IPS-18a (cell line): ENCODE measurements at regions not wholly inside any gene's neighbourhood (a gene's known extent, or its start where the extent isn't known, plus 50 kb on each side); places are given as distances from the start of the nearest gene placed in this dataset.

Experiments
- H3K27ac ChIP-seq: one replicate; pipeline ENCODE4 v1.5.1; 2013; ENCODE audit warnings: low read length
- H3K27me3 ChIP-seq: one replicate; pipeline ENCODE4 v1.6.1; 2013; ENCODE audit warnings: mild to moderate bottlenecking, low read length; ENCODE audit not compliant: control insufficient read depth, insufficient read depth
- H3K36me3 ChIP-seq: one replicate; pipeline ENCODE4 v1.6.1; 2013; ENCODE audit warnings: low read depth, low read length; ENCODE audit not compliant: control insufficient read depth
- H3K4me1 ChIP-seq: one replicate; pipeline ENCODE4 v1.6.1; 2013; ENCODE audit warnings: low read depth, low read length; ENCODE audit not compliant: control insufficient read depth
- H3K4me3 ChIP-seq: one replicate; pipeline ENCODE4 v1.5.1; 2013; ENCODE audit warnings: low read length
- H3K9ac ChIP-seq: one replicate; pipeline ENCODE4 v1.6.1; 2013; ENCODE audit warnings: mild to moderate bottlenecking, low read length, moderate library complexity
- H3K9me3 ChIP-seq: one replicate; pipeline ENCODE4 v1.6.1; 2013; ENCODE audit warnings: low read depth, low read length; ENCODE audit not compliant: control insufficient read depth

DNA sequence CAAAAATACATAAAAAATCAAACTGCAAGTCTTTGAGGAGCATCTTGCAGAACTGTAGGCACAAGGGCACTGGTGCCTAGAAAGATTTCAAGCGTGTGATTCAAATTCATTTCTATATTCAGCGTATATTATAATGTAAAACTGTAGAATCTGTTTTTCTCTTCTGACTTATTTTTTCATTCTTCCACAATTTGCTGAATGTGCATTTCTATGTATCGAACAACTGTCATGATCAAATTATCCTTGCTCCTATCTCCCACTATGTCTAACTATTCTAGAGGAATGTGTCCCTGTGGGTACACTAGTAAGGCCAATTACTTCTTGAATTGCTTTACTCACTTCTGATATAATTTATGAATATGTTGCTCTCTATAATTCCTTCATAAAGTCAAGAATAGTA lies 283.0 kb upstream of the MAGI2 start:
- Histone ChIP-seq H3K4me1 (no peaks in the 10 kb centered on the region), H3K9me3 (no peaks in the 10 kb centered on the region), H3K9ac (no peak overlapping the region), H3K4me3 (no peak overlapping the region), H3K27ac (no peak overlapping the region), H3K27me3 (no peaks in the 10 kb centered on the region), H3K36me3 (no peaks in the 10 kb centered on the region)

DNA sequence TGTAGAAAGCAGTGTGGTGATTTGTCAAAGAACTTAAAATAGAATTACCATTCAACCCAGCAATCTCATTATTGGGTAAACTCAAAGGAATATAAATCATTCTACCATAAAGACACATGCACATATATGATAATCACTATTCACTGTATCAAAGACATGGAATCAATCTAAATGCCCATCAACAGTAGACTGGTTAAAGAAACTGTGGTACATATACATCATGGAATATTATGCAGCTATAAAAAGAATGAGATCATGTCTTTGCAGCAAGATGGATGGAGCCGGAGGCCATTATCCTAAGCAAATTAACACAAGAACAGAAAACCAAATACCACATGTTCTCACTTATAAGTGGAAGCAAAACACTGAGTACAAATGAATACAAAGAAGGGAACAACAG lies 281.5 kb upstream of the MAGI2 start:
- H3K4me1 ChIP-seq = no peaks in the 10 kb centered on the region
- H3K9ac ChIP-seq = no peak overlapping the region
- no peaks in the 10 kb centered on the region for H3K27me3 ChIP-seq
- H3K9me3 ChIP-seq = no peaks in the 10 kb centered on the region
- H3K27ac ChIP-seq = no peak overlapping the region
- H3K4me3 ChIP-seq = no peak overlapping the region
- H3K36me3 ChIP-seq = no peaks in the 10 kb centered on the region

DNA sequence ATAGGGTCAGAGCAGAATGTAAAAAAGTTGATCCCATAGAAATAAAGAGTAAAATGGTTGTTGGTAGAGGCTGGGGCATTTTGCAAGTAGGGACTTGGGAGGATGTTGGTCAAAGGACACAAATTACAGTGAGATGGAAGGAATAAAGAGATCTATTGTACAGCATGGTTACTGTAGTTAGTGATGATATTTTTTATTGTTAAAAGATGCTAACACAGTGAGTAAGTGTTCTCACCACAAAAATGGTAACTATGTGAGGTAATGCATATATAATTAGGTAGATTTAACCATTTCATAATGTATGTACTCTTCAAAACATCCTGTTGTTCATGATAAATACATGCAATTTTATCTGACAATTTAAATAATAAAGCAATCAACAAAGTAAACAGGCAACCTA lies 280.7 kb upstream of the MAGI2 start:
- Histone ChIP-seq H3K4me1 (no peaks in the 10 kb centered on the region), H3K27me3 (no peaks in the 10 kb centered on the region), H3K9me3 (no peaks in the 10 kb centered on the region), H3K27ac (no peak overlapping the region), H3K4me3 (no peak overlapping the region), H3K9ac (no peak overlapping the region), H3K36me3 (no peaks in the 10 kb centered on the region)

DNA sequence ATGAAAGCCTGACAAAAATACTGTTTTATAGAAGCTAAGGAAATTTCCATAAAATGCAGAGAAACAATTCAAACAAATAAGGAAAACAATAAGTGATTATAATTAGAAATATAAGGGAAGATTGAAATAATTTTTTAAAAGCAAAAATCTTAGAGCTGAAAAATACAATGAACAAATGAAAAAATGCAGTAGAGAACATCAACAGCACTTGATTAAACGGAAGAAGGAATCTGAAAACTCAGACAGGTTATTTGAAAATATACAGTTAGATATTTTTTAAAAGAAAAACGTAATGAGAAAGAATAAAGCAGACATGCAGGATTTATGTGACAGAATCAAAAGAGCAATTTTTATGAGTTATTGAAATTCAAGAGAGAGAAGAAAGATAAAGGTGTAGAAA lies 279.1 kb upstream of the MAGI2 start:
- Histone ChIP-seq H3K36me3 (no peaks in the 10 kb centered on the region), H3K27me3 (no peaks in the 10 kb centered on the region), H3K9me3 (no peaks in the 10 kb centered on the region), H3K27ac (no peak overlapping the region), H3K4me3 (no peak overlapping the region), H3K4me1 (no peaks in the 10 kb centered on the region), H3K9ac (no peak overlapping the region)

DNA sequence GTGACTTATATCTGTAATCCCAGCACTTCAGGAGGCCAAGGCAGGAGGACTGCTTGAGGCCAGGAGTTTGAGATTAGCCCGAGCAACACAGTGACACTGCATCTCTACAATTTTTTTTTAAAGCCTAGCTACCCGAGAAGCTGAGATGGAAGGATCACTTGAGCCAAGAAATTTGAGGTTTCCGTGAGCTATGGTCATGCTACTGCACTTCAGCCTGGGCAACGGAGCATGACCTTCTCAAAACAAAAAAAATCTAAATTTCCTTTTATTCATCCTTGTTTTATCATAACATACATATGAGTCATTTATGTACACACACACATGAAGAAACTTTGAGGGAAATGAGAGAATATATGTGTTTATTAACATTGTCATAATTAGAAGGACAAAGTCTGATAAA lies 277.5 kb upstream of the MAGI2 start:
- no peak overlapping the region for H3K4me3 ChIP-seq
- no peaks in the 10 kb centered on the region for H3K9me3 ChIP-seq
- no peak overlapping the region for H3K9ac ChIP-seq
- H3K27me3 ChIP-seq = no peaks in the 10 kb centered on the region
- no peaks in the 10 kb centered on the region for H3K4me1 ChIP-seq
- H3K36me3 ChIP-seq = no peaks in the 10 kb centered on the region
- no peak overlapping the region for H3K27ac ChIP-seq

DNA sequence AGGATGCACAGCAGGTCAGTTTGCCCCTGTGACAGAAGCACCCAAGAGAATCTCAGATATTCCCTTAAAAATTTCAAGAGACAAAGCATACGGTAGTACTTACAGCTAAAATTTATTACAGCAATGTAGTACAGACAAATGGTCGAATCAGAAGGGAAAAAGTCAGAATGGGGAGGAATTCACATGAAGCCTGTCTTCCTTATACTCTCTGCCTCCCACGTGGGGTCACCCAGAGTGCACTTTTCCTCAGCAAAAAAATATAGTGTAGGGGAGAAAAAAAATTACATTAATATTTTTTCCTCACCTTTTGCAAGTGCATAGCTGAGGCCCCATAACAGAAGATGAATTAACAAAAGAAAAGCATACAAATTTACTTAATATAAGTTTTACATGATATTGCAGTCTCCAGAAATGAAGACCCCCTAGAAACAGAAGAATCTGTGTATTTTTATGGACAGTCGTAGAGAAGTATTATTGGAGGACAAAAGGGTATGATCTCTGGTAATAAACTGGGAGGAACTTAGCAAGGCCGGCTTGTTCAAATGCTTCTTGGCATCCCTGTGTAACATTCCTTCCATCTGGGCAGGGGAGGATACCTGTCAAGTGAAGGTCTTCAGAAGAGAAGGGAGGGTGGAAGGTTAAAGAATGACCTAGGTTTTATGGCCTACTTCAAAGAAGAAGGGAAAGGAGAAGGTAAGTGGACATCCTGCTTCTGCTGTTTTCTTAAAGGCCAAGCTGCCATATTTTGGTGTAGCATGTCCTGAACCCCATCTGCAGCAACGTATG lies 270.6 kb upstream of the MAGI2 start:
- no peak overlapping the region for H3K9ac ChIP-seq
- no peaks in the 10 kb centered on the region for H3K36me3 ChIP-seq
- H3K4me3 ChIP-seq = no peak overlapping the region
- no peaks in the 10 kb centered on the region for H3K4me1 ChIP-seq
- no peaks in the 10 kb centered on the region for H3K9me3 ChIP-seq
- no peak overlapping the region for H3K27ac ChIP-seq
- H3K27me3 ChIP-seq = no peaks in the 10 kb centered on the region

DNA sequence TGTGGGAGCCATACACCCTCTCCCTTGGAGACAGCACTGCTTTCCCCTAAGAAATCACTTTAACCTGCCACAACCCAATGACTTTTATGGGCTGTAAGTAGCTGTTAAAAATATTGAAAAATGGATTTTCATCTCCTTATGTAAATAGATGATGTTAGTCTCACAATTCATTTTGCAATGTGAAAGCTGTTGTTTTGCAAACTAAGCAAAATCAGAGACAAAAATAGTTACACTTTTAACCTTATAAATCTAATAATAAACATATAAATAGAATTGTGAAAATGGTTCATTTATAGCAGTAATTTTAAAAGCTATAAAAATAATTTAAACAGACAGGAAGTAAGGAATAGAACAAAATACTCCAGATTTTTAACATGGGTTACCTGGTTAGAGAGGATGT lies 268.8 kb upstream of the MAGI2 start:
- H3K27ac ChIP-seq = no peak overlapping the region

DNA sequence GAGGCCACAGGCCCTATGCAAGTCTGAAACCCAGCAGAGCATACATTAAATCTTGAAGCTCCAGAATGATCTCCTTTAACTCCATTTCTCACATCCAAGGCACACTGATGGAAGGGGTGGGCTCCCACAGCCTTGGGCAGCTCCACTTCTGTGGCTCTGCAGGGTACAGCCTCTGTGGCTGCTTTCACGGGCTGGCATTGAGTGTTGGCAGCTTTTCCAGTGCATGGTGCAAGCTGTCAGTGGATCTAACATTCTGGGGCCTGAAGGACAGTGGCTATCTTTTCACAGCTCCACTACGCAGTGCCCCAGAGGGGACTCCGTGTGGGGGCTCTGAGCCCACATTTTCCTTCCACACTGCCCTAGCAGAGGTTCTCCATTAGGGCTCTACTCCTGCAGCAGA lies 265.7 kb upstream of the MAGI2 start:
- Histone ChIP-seq H3K27me3 (no peaks in the 10 kb centered on the region), H3K4me3 (no peak overlapping the region), H3K9me3 (no peaks in the 10 kb centered on the region), H3K4me1 (no peaks in the 10 kb centered on the region), H3K9ac (no peak overlapping the region), H3K36me3 (no peaks in the 10 kb centered on the region), H3K27ac (no peak overlapping the region)

More for the DNA sequence above, 268.8 kb upstream of the MAGI2 start:
- no peak overlapping the region for H3K4me3 ChIP-seq
- no peak overlapping the region for H3K9ac ChIP-seq
- H3K4me1 ChIP-seq = no peaks in the 10 kb centered on the region
- H3K36me3 ChIP-seq = no peaks in the 10 kb centered on the region
- no peaks in the 10 kb centered on the region for H3K27me3 ChIP-seq
- no peaks in the 10 kb centered on the region for H3K9me3 ChIP-seq

DNA sequence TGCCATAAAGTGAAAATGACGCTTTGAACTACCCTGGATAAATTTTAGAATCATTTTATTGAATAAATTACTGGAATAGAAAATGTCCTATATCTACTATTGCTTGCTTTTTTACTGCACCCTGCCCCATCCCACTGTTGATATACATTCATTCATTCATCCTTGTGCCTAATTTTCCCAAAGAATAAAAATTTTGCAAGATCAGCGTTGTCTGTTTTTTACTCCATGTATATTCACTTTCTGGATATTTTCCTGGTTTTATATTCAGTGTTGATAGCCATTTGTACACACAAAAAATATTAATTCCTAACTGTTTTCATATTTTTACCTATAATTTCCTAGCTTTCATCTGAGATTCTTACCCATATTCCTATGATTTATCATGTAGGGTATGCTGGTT lies 262.9 kb upstream of the MAGI2 start:
- Histone ChIP-seq H3K27ac (no peak overlapping the region), H3K4me3 (no peak overlapping the region), H3K4me1 (no peaks in the 10 kb centered on the region), H3K9ac (no peak overlapping the region), H3K36me3 (no peaks in the 10 kb centered on the region), H3K27me3 (no peaks in the 10 kb centered on the region), H3K9me3 (no peaks in the 10 kb centered on the region)

DNA sequence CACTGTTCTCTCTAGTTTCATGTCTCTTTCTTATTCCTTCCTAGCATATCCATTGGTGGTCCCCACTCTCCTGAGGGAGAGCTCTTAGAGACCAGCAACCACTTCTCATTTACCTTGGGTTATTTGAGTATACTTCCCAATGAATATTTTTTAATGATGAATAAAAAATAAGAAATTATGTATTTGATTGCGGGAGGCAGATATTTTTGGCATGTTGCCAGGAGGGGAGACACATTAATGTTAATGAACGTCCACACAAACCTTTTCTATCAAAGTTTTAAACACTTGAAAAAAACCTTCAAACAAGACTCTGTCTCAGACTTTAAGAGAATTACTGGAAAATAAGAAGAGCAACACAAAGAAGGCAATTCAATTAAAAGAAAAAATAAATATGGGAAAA lies 260.6 kb upstream of the MAGI2 start:
- Histone ChIP-seq H3K27ac (no peak overlapping the region), H3K27me3 (no peaks in the 10 kb centered on the region), H3K9ac (no peak overlapping the region), H3K4me3 (no peak overlapping the region), H3K4me1 (no peaks in the 10 kb centered on the region), H3K36me3 (no peaks in the 10 kb centered on the region), H3K9me3 (no peaks in the 10 kb centered on the region)

DNA sequence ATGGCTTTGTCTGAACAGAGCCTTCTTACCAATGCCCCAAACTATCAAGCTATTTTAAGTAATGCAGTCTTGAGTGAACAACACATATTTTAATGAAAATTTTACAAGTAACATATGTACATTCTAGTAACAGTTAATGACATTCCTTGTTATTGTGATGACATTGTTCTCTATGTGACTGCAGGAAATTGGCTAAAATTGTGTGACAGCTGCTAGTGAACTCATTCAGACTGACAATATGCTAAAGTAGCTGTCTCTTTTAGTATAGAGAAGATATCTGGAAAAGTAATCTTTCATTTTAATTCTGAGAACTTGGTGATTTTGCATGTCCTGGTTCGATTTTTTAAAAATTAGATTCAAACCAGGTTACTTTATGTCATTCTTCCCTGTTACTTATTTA lies 259.8 kb upstream of the MAGI2 start:
- Histone ChIP-seq H3K9me3 (no peaks in the 10 kb centered on the region), H3K9ac (no peak overlapping the region), H3K27me3 (no peaks in the 10 kb centered on the region), H3K27ac (no peak overlapping the region), H3K4me3 (no peak overlapping the region), H3K36me3 (no peaks in the 10 kb centered on the region), H3K4me1 (no peaks in the 10 kb centered on the region)

DNA sequence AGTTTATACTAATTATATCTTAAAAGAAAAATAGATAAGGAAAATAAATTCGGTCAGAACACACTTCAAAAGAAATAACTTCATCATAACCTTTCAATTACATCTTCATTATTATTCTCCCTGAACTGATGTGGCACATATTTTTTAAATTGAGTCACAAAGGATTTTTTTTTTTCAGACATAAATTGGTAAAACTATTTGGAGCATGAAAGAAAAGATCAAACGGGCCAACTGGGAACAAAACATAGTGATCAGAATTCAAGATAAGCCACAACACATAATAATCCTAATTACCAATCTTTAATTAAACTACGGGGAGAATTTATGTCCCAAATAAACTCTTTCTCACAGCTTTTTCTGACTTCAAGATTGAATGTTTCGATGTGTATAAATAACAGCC lies 258.2 kb upstream of the MAGI2 start:
- H3K9me3 ChIP-seq = no peaks in the 10 kb centered on the region
- H3K4me3 ChIP-seq = no peak overlapping the region
- no peak overlapping the region for H3K9ac ChIP-seq
- H3K4me1 ChIP-seq = no peaks in the 10 kb centered on the region
- H3K27ac ChIP-seq = no peak overlapping the region
- no peaks in the 10 kb centered on the region for H3K27me3 ChIP-seq
- H3K36me3 ChIP-seq = no peaks in the 10 kb centered on the region
